ENCODE measurements at regions not wholly inside any gene's neighbourhood (a gene's known extent, or its start where the extent isn't known, plus 50 kb on each side); places are given as distances from the start of the nearest gene placed in this dataset.

- TF ChIP-seq CTCF (IDR thresholded peaks at IDR 0.05; ENCODE audit: insufficient read depth, low read length, poor library complexity, severe bottlenecking): no peak
- no peaks in the 10 kb centered on the region for H3K36me3 ChIP-seq (ENCODE audit: control insufficient read depth, insufficient read depth, low read length)
- DNase-seq (ENCODE audit: low read depth): no peak
- no peaks in the 10 kb centered on the region for H3K27me3 ChIP-seq (ENCODE audit: control insufficient read depth, insufficient read depth, low read length)
- no peak overlapping the region for H3K4me3 ChIP-seq (ENCODE audit: low read depth, low read length)
Observed at GRCh38 chr9:80874276-80874675, 815.1 kb downstream of the TLE1 start.

GRCh38 chr9:80873861-80874260, 815.5 kb downstream of the TLE1 start:
- no peak for DNase-seq (ENCODE audit: low read depth)
- Histone ChIP-seq H3K36me3 (ENCODE audit: control insufficient read depth, insufficient read depth, low read length) (no peaks in the 10 kb centered on the region), H3K27me3 (ENCODE audit: control insufficient read depth, insufficient read depth, low read length) (no peaks in the 10 kb centered on the region), H3K4me3 (ENCODE audit: low read depth, low read length) (no peak overlapping the region)
- TF ChIP-seq CTCF (IDR thresholded peaks at IDR 0.05; ENCODE audit: insufficient read depth, low read length, poor library complexity, severe bottlenecking): no peak

- no peaks in the 10 kb centered on the region for H3K27me3 ChIP-seq (ENCODE audit: control insufficient read depth, insufficient read depth, low read length)
- no peak for DNase-seq (ENCODE audit: low read depth)
- no peak for TF ChIP-seq CTCF (IDR thresholded peaks at IDR 0.05; ENCODE audit: insufficient read depth, low read length, poor library complexity, severe bottlenecking)
- no peak overlapping the region for H3K4me3 ChIP-seq (ENCODE audit: low read depth, low read length)
- no peaks in the 10 kb centered on the region for H3K36me3 ChIP-seq (ENCODE audit: control insufficient read depth, insufficient read depth, low read length)
Observed at GRCh38 chr9:80871596-80871995, 817.8 kb downstream of the TLE1 start.

- no peaks in the 10 kb centered on the region for H3K36me3 ChIP-seq (ENCODE audit: control insufficient read depth, insufficient read depth, low read length)
- no peak for DNase-seq (ENCODE audit: low read depth)
- H3K4me3 ChIP-seq (ENCODE audit: low read depth, low read length): no peak overlapping the region
- no peak for TF ChIP-seq CTCF (IDR thresholded peaks at IDR 0.05; ENCODE audit: insufficient read depth, low read length, poor library complexity, severe bottlenecking)
- H3K27me3 ChIP-seq (ENCODE audit: control insufficient read depth, insufficient read depth, low read length): no peaks in the 10 kb centered on the region
Observed at GRCh38 chr9:80867731-80868130, 821.6 kb downstream of the TLE1 start.

GRCh38 chr9:80866576-80867227, 822.6 kb downstream of the TLE1 start:
- Histone ChIP-seq H3K27me3 (ENCODE audit: control insufficient read depth, insufficient read depth, low read length) (no peaks in the 10 kb centered on the region), H3K36me3 (ENCODE audit: control insufficient read depth, insufficient read depth, low read length) (no peaks in the 10 kb centered on the region), H3K4me3 (ENCODE audit: low read depth, low read length) (no peak overlapping the region)
- DNase-seq (ENCODE audit: low read depth): no peak
- no peak for TF ChIP-seq CTCF (IDR thresholded peaks at IDR 0.05; ENCODE audit: insufficient read depth, low read length, poor library complexity, severe bottlenecking)

GRCh38 chr9:80866121-80866520, 823.2 kb downstream of the TLE1 start:
- no peak for TF ChIP-seq CTCF (IDR thresholded peaks at IDR 0.05; ENCODE audit: insufficient read depth, low read length, poor library complexity, severe bottlenecking)
- no peak overlapping the region for H3K4me3 ChIP-seq (ENCODE audit: low read depth, low read length)
- DNase-seq (ENCODE audit: low read depth): no peak
- no peaks in the 10 kb centered on the region for H3K27me3 ChIP-seq (ENCODE audit: control insufficient read depth, insufficient read depth, low read length)
- H3K36me3 ChIP-seq (ENCODE audit: control insufficient read depth, insufficient read depth, low read length): no peaks in the 10 kb centered on the region

Data from kidney epithelial cell (primary cell).